GM11168 (cell line): ENCODE measurements at regions not wholly inside any gene's neighbourhood (a gene's known extent, or its start where the extent isn't known, plus 50 kb on each side); places are given as distances from the start of the nearest gene placed in this dataset.

ENCODE experiments used
- in situ Hi-C: fragments of 300-500 bp; cut with MboI; formaldehyde crosslinking; loops from one replicate; pipeline ENCODE4 v1.12.0; 2022; ENCODE audit warnings: low sequenced_read_pairs; ENCODE audit not compliant: unreplicated experiment

DNA sequence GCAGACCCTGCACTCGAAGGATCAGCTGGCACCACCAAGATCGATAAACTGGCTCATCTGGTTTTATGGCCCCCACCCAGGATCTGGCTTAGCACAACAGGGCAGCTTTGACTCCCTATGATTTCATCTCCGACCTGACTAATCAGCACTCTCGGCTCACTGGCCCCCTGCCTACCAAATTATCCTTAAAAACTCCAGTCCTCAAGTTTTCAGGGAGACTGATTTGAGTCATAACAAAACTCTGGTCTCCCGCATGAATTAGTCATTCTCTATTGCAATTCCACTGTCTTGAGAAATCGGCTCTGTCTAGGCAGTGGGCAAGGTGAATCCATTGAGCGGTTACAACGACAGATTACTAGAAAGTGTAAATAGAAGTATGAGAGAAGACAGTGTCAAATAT is 521.9 kb upstream of the RGMA start:
- in situ Hi-C loops, result no loop called here

DNA sequence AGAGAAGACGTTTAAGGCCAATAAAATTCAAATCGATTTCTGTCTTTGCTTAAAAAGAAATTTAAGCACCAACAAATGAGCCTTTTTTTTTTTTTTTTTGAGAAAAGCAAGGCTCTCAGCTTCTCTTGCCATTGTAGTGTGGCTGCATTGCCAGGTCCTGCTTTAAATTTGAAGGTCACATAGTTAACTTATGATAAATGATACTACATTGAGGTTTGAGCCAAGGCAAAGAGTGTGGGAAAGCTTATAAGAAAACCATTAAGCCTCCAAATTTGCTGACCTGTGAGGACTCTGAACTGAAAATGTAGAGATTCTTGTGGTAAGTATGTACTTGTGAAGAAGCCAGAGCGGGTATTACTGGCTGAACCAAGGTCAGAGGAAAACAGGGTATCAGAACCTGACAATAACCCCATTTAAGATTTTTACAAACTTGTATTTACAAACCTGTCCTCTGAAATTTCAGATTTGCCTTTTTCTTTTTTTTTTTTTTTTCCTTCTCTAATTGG is 519.7 kb upstream of the RGMA start:
- in situ Hi-C loops, result no loop called here

DNA sequence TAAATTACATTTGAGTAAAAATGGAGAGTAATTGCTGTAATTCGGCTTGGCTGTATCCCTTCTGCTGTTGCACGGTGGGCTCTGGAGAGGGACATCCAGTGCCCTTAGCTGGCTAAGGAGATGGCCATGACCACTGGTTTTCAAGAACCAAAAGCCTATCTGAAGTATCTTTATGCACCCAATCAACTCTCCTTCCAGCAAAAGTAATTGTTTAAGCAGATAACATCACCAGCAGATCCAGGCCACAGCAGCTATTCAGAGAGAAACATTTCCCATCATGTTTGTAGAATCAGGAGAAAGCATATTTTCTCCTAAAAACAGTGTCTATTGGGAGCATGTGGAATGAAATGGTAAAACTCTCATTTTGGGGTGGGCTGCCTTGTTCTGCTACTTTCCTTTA is 514.5 kb upstream of the RGMA start:
- in situ Hi-C loops, result no loop called here

GRCh38 chr15:93587059-93587521 is 498.1 kb upstream of the RGMA start:
- in situ Hi-C loops, result no loop called here

DNA sequence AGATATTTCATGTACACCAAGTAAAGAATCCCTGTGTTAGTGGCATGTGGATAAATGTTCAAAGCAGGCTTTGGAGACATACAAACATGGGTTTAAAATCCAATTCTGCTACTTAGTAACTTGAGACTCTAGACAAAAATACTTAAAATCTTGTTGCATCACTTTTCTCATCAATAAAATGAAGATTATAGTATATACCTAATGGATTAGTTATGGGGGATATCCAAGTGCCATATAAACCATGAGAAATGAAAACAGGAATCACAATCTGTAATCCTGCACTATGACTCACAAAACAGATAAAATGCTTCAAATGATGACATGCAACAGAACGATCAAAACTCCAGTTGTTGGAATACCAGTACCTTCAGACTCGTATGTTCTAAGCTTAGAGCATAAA is 496.0 kb upstream of the RGMA start:
- in situ Hi-C loops, result no loop called here

DNA sequence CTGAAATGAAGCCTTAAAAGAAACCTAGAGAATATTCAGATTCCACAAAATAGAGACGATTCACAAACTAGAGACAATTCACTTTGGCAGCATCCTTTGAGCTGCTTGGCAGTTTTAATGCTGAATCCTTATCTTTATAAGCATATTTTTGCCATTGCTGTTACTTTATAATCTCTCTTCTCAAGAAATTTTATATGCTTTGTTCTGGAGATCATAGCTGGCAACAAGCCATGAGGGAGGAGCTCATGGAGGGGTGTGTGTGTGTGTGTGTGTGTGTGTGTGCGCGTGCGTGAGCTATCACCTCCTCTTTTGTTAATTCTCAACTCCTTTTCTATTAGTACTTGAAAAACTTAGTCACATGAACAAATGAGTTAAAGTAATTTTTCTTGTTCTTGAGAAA is 495.0 kb upstream of the RGMA start:
- in situ Hi-C loops, result no loop called here

GRCh38 chr15:93583552-93583951 is 494.5 kb upstream of the RGMA start:
- in situ Hi-C loops, result no loop called here

GRCh38 chr15:93570527-93570926 is 481.5 kb upstream of the RGMA start:
- in situ Hi-C loops, result no loop called here

DNA sequence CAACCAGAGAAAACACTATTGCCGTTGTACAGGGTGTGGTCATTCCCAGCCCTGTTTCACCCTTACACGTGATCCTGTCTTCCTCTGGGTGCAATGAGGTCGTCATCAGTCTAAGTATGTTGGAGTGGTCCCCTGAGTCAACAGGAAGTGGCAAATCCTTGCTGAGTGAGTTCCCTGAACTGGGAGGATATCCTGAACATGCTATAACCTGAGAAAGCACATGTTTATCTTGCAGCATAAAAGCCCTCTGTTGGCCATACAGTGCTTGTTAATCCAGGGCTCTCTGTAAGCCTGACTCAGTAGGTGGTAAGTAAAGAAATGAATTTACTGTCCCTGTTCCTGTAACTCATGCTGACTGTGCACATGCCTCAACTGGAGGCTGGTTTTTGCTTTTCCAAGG is 477.8 kb upstream of the RGMA start:
- in situ Hi-C loops, result no loop called here

- in situ Hi-C loops, result no loop called here
Observed at GRCh38 chr15:93565201-93565600, 476.2 kb upstream of the RGMA start.

GRCh38 chr15:93563218-93563617 is 474.2 kb upstream of the RGMA start:
- in situ Hi-C loops, result no loop called here

DNA sequence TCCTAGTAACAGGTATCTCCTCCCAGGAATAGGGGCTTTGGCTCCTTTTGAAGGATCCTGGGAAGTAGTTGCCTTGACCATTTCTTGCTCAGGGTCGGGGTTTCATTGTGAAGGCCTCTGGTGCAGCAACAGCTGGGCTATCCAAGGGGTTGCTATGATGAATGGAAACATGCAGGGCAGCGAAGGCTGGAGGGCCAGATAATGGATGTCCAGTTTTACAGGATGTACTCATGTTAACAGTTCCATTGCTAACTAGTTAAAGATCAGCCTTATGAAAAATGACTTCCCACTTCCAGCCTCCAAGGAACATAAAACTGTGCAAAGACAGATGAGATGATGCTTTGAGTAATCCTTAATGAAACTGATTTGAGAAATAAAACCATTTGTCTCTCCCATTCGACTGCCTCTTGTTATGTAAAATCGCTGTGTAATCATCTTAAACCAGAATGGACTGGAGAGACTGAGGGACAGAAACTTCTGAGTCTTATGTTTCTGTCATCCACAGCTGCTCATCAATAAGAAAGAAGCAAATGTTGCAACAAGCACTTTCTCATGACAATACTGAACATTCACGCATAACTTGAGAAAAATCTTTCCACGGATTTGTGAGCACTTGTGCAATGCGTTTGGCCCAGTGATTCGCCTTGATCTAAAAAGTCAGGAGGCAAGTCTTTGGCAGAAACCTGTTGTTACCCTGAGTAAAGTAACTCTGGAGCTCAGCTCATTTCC is 473.5 kb upstream of the RGMA start:
- in situ Hi-C loops, result no loop called here

DNA sequence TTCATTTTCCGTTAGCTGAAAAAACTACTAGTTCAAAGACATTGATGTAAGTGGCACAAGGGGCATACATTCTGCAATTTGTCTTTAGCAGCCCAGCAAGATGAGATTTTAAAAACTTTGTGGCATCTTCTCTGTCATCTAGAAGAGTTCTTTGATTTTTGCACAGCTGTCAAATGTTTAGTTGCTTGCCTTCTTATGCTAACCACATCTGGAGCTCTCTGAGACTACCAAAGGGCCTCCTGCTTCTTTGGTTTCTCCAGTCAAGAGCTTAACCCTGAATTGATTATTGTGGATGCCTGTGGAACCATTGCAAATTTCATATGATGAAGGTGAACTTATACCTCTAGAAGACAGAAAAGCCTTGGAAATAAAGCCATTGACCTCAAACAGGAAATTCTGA is 468.7 kb upstream of the RGMA start:
- in situ Hi-C loops, result no loop called here

- in situ Hi-C loops, result no loop called here
Observed at GRCh38 chr15:93553167-93553935, 464.3 kb upstream of the RGMA start.

DNA sequence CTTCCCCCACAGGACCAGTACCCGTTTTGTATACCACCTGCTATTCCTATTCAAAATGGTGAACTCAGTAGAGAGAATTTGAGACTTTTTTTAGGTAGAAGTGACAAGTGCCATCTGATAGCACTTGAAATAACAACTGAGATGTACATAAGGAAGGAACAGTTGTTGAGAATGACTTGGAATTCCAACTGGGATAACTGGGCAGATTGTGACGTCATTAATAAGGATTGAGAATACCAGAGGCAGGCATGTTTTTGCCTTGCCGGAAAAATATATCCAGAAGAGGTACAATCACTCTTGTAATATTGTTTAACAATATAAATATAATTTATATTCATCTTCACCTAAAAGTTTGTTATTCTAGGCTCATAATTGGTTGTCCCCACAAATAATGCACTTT is 454.1 kb upstream of the RGMA start:
- in situ Hi-C loops, result no loop called here

GRCh38 chr15:93527374-93528050 is 438.5 kb upstream of the RGMA start:
- in situ Hi-C loops, result no loop called here

DNA sequence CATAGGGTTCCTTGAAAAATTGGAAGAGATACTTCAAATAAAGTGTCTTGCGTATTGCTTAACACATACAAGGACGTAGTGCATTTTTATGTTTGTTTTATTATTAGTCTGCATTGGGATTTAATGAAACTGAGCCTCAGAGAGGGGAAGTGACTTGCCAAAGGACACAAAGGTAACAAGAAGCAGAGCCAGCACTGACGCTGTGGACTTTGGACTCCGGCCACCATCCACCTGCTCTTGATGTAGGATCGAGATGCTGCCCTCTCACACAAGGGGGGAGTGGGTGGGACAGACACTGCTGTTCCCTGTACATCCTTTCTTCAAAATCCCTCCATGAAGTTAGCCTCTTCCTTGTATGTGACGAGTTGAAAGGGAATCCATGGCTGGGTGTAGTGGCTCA is 435.4 kb upstream of the RGMA start:
- in situ Hi-C loops, result no loop called here

DNA sequence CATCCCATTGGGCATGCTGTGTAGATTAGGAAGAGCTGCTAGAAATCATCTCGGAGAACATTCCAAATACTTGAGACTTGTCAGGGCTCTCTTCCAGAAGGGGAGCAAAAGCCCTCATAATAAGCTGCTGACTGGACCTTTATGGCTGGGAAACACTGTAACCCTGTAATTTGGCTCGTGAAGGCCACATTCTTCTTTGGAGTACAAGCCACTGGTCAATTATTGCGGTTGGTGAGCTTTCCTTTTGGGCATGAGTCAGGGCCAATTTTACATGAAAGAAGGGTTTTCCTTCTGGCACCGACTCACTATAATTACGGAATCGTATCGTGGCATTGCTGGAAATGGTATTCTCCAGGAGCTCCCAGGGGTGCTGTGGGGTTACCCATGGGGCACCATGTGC is 434.5 kb upstream of the RGMA start:
- in situ Hi-C loops, result no loop called here

- in situ Hi-C loops, result no loop called here
Observed at GRCh38 chr15:93520206-93520605, 431.2 kb upstream of the RGMA start.

DNA sequence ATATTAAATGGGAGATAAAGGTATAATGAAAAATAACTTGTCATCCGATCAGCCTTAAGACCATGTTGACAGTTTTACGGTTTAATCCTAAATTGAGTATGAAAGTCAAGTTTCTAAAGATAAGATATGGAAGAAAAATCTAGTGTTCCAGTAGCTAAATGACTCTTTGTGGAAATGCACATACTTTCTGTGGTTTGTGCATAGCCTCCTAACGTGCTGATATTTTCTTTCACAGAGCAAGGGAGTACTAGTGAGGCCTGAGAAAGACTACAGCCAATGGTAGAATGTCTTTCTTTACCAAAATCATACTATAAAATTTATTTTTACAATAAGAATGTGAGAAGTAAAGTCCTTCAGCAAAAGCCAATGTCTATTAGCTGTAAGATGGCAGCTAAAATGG is 430.6 kb upstream of the RGMA start:
- in situ Hi-C loops, result no loop called here

GRCh38 chr15:93517176-93517575 is 428.2 kb upstream of the RGMA start:
- in situ Hi-C loops, result no loop called here
